ENCODE measurements at regions not wholly inside any gene's neighbourhood (a gene's known extent, or its start where the extent isn't known, plus 50 kb on each side); places are given as distances from the start of the nearest gene placed in this dataset.

- ChIA-PET POLR2A (no interaction called here), CTCF (no interaction called here)
- Histone ChIP-seq H3K9me3 (ENCODE audit: control insufficient read depth, insufficient read depth, low read depth, low read length) (no peaks in the 10 kb centered on the region), H3K36me3 (ENCODE audit: control insufficient read depth, insufficient read depth, low read length) (no peaks in the 10 kb centered on the region), H3K27ac (ENCODE audit: low read length) (no peak overlapping the region), H3K27me3 (ENCODE audit: control insufficient read depth, insufficient read depth, low read length) (no peaks in the 10 kb centered on the region), H3K4me1 (ENCODE audit: control insufficient read depth, insufficient read depth, low read length) (no peaks in the 10 kb centered on the region), H3K4me3 (ENCODE audit: low read depth in 2 of 2, low read length in 2 of 2) (no peak overlapping the region)
- BruUV-seq (replicated peaks): no TSS peak
- DNase-seq (ENCODE audit: low read depth, low spot score) (no peak), ATAC-seq (no peak)
- TF ChIP-seq CTCF (IDR thresholded peaks at IDR 0.05) (0 out of 2 replicates have a peak, but pooled peaks have one; percentile 11), SIN3A (IDR thresholded peaks at IDR 0.05; ENCODE audit: borderline replicate concordance, insufficient read depth, low read depth, low read length) (no peak), POLR2AphosphoS5 (IDR thresholded peaks at IDR 0.05; ENCODE audit: low read depth, low read length) (no peak), TCF7L2 (IDR thresholded peaks at IDR 0.05; ENCODE audit: low read depth, low read length) (no peak)
- TF ChIP-seq, protein P1, sequence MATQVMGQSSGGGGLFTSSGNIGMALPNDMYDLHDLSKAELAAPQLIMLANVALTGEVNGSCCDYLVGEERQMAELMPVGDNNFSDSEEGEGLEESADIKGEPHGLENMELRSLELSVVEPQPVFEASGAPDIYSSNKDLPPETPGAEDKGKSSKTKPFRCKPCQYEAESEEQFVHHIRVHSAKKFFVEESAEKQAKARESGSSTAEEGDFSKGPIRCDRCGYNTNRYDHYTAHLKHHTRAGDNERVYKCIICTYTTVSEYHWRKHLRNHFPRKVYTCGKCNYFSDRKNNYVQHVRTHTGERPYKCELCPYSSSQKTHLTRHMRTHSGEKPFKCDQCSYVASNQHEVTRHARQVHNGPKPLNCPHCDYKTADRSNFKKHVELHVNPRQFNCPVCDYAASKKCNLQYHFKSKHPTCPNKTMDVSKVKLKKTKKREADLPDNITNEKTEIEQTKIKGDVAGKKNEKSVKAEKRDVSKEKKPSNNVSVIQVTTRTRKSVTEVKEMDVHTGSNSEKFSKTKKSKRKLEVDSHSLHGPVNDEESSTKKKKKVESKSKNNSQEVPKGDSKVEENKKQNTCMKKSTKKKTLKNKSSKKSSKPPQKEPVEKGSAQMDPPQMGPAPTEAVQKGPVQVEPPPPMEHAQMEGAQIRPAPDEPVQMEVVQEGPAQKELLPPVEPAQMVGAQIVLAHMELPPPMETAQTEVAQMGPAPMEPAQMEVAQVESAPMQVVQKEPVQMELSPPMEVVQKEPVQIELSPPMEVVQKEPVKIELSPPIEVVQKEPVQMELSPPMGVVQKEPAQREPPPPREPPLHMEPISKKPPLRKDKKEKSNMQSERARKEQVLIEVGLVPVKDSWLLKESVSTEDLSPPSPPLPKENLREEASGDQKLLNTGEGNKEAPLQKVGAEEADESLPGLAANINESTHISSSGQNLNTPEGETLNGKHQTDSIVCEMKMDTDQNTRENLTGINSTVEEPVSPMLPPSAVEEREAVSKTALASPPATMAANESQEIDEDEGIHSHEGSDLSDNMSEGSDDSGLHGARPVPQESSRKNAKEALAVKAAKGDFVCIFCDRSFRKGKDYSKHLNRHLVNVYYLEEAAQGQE (IDR thresholded peaks at IDR 0.05; ENCODE audit: insufficient read depth in 1 of 2, low read depth in 2 of 2, low read length in 1 of 2): no peak
- in situ Hi-C loops (cut with HindIII; ENCODE audit: low pct_unique_long_range_greater_than_20kb, low sequenced_read_pairs) (no loop called here), intact Hi-C loops (cut with micrococcal nuclease; ENCODE audit: unreplicated experiment) (no loop called here)
Observed at GRCh38 chr10:61547297-61547696, 94.1 kb upstream of the TMEM26 start.

DNA sequence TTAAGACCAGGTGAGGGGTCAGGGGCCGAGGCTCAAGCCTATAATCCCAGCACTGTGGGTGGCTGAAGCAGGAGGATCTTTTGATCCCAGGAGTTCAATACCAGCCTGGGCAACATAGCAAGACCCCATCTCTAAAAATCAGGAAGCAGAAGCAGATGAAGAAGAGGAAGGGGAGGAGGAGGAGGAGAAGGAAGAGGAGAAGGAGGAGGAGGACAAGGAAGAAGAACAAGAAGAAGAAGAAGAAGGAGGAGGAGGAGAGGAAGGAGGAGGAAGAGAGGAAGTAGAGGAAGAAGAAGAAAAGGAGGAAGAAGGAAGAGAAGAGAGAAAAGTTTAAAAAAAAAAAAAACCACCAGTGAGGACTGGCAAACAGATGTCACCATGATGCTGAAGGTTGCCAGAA lies 92.0 kb upstream of the TMEM26 start:
- Histone ChIP-seq H3K27me3 (ENCODE audit: control insufficient read depth, insufficient read depth, low read length) (no peaks in the 10 kb centered on the region), H3K9me3 (ENCODE audit: control insufficient read depth, insufficient read depth, low read depth, low read length) (no peaks in the 10 kb centered on the region), H3K27ac (ENCODE audit: low read length) (no peak overlapping the region), H3K4me1 (ENCODE audit: control insufficient read depth, insufficient read depth, low read length) (no peaks in the 10 kb centered on the region), H3K4me3 (ENCODE audit: low read depth in 2 of 2, low read length in 2 of 2) (no peak overlapping the region), H3K36me3 (ENCODE audit: control insufficient read depth, insufficient read depth, low read length) (no peaks in the 10 kb centered on the region)
- BruUV-seq (replicated peaks): no TSS peak
- in situ Hi-C loops (cut with HindIII; ENCODE audit: low pct_unique_long_range_greater_than_20kb, low sequenced_read_pairs): no loop called here
- intact Hi-C loops (cut with micrococcal nuclease; ENCODE audit: unreplicated experiment): no loop called here
- no peak for DNase-seq (ENCODE audit: low read depth, low spot score)
- CTCF ChIA-PET: no interaction called here
- TF ChIP-seq SIN3A (IDR thresholded peaks at IDR 0.05; ENCODE audit: borderline replicate concordance, insufficient read depth, low read depth, low read length) (no peak), POLR2AphosphoS5 (IDR thresholded peaks at IDR 0.05; ENCODE audit: low read depth, low read length) (no peak), CTCF (IDR thresholded peaks at IDR 0.05) (no peak), TCF7L2 (IDR thresholded peaks at IDR 0.05; ENCODE audit: low read depth, low read length) (no peak)
- TF ChIP-seq, protein P1 (IDR thresholded peaks at IDR 0.05; ENCODE audit: insufficient read depth in 1 of 2, low read depth in 2 of 2, low read length in 1 of 2): no peak
- ATAC-seq: no peak
- POLR2A ChIA-PET: no interaction called here

Measured in Panc1 (cell line).